NT2/D1 (cell line): ENCODE measurements at regions not wholly inside any gene's neighbourhood (a gene's known extent, or its start where the extent isn't known, plus 50 kb on each side); places are given as distances from the start of the nearest gene placed in this dataset.

Experiments used
- DNase-seq: peaks from one replicate; pipeline ENCODE4 v3.0.0-alpha.2; 2011; ENCODE audit warnings: low read depth, low spot score
- H3K27me3 ChIP-seq: 2 replicates; pipeline ENCODE4 v1.6.0; 2011; ENCODE audit warnings: mild to moderate bottlenecking; ENCODE audit not compliant: insufficient read length, insufficient read depth
- H3K36me3 ChIP-seq: 2 replicates; pipeline ENCODE4 v1.6.1; 2011; ENCODE audit warnings: mild to moderate bottlenecking, low read length, mixed read lengths; ENCODE audit not compliant: insufficient read depth, insufficient read length
- H3K4me1 ChIP-seq: 2 replicates; pipeline ENCODE4 v1.5.1; 2011; ENCODE audit not compliant: insufficient read depth, insufficient read length
- H3K4me3 ChIP-seq: 2 replicates; pipeline ENCODE4 v1.5.1; 2011; ENCODE audit warnings: low read depth; ENCODE audit not compliant: insufficient read length
- H3K9ac ChIP-seq: 2 replicates; pipeline ENCODE4 v1.6.0; 2011; ENCODE audit warnings: low read depth; ENCODE audit not compliant: insufficient read length
- H3K9me3 ChIP-seq: 2 replicates; pipeline ENCODE4 v1.5.1; 2011; ENCODE audit warnings: mild to moderate bottlenecking, low read length; ENCODE audit not compliant: insufficient read depth
- SUZ12 ChIP-seq: IDR thresholded peaks from 2 replicates; pipeline ENCODE4 v1.6.1; 2011; ENCODE audit not compliant: insufficient read length, insufficient read depth; ENCODE audit errors: extremely low read depth
- YY1 ChIP-seq: IDR thresholded peaks from 2 replicates; pipeline ENCODE4 v1.6.1; 2011; ENCODE audit not compliant: insufficient read length, insufficient read depth
- ZNF274 ChIP-seq: IDR thresholded peaks from 2 replicates; pipeline ENCODE4 v1.6.1; 2011; ENCODE audit warnings: mild to moderate bottlenecking, low read depth, low read length

DNA sequence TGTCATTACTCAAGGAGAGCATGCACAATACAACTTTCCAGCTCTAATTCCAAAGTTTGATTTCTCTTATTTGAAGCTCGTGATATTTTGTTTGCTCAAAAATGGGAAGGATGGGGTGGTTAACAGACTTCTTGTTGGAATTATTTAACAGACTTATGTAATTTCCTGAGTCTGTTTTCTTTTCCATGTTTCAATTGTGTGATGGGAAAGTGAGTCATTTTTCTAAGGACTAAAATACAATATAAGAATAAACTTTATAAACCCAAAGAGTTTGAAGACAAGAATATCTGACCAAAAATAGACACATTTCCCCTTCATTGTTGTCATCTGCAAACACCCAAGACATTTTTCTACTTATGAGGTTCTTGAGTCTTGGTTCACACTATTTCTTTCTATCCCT lies 211.8 kb upstream of the SLITRK5 start:
- DNase-seq: no peak
- TF ChIP-seq SUZ12 (no peak), ZNF274 (no peak), YY1 (no peak)
- Histone ChIP-seq H3K4me3 (no peak overlapping the region), H3K4me1 (no peaks in the 10 kb centered on the region), H3K9me3 (no peaks in the 10 kb centered on the region), H3K36me3 (no peaks in the 10 kb centered on the region), H3K27me3 (no peaks in the 10 kb centered on the region), H3K9ac (no peak overlapping the region)

GRCh38 chr13:87497426-87497825 lies 173.7 kb upstream of the SLITRK5 start:
- Histone ChIP-seq H3K36me3 (no peaks in the 10 kb centered on the region), H3K4me1 (no peaks in the 10 kb centered on the region), H3K9ac (no peak overlapping the region), H3K9me3 (no peaks in the 10 kb centered on the region), H3K27me3 (no peaks in the 10 kb centered on the region), H3K4me3 (no peak overlapping the region)
- TF ChIP-seq ZNF274: no peak
- TF ChIP-seq SUZ12: no peak
- TF ChIP-seq YY1: no peak
- DNase-seq: no peak

- DNase-seq: no peak
- H3K4me3 ChIP-seq: no peak overlapping the region
- TF ChIP-seq SUZ12 (no peak), ZNF274 (no peak), YY1 (no peak)
- H3K36me3 ChIP-seq: no peaks in the 10 kb centered on the region
- no peaks in the 10 kb centered on the region for H3K27me3 ChIP-seq
- H3K9me3 ChIP-seq: no peaks in the 10 kb centered on the region
- H3K4me1 ChIP-seq: no peaks in the 10 kb centered on the region
- H3K9ac ChIP-seq: no peak overlapping the region
Measured at GRCh38 chr13:87498681-87499080, 172.5 kb upstream of the SLITRK5 start.

DNA sequence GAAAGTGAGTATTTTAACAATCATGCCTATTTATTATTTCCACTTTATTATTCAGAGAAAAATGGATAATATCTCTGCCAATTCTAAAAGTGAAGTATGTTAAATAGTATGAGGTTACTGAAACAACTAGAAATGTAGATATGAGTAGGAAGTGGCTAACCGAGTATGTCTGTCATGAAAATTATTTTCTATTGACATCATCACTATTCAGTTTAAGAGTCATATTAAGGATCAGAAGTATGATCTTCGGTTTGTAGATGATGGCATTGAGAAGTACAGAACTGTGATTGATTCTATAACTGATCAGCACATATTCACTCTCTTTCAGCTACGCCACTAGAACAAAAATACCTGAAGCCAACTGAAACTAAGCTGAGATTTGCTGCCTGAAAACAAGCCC lies 146.4 kb upstream of the SLITRK5 start:
- no peak overlapping the region for H3K4me3 ChIP-seq
- H3K9ac ChIP-seq: no peak overlapping the region
- DNase-seq: no peak
- no peaks in the 10 kb centered on the region for H3K27me3 ChIP-seq
- H3K9me3 ChIP-seq: no peaks in the 10 kb centered on the region; the same call in 1 of the 2 replicates
- no peaks in the 10 kb centered on the region for H3K36me3 ChIP-seq
- H3K4me1 ChIP-seq: no peaks in the 10 kb centered on the region
- TF ChIP-seq ZNF274 (no peak), YY1 (no peak), SUZ12 (no peak)

- Histone ChIP-seq H3K9ac (no peak overlapping the region), H3K27me3 (no peaks in the 10 kb centered on the region), H3K36me3 (no peaks in the 10 kb centered on the region), H3K4me1 (no peaks in the 10 kb centered on the region), H3K9me3 (no peaks in the 10 kb centered on the region), H3K4me3 (no peak overlapping the region)
- no peak for DNase-seq
- TF ChIP-seq ZNF274 (no peak), YY1 (no peak), SUZ12 (no peak)
Measured at GRCh38 chr13:87533776-87534175, 137.4 kb upstream of the SLITRK5 start.

DNA sequence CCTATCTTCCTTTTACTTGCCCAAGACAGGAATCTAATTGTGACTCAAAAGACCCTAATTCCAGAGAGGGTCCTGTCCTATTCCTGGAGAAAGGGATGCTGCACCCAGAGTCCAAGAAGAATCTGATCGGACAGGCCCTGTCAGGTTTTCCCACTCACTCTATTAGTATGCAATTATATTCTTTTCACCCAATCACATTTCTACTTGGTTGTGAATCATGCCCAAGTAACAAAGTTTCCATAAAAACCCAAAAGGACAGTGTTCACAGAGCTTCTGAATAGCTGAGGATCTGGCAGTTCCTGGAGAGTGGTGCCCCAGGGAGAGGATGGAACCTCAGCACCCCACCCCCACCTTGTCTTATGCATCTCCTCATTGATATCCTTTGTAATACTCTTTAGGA lies 135.3 kb upstream of the SLITRK5 start:
- no peak for DNase-seq
- TF ChIP-seq SUZ12 (no peak), YY1 (no peak), ZNF274 (no peak)
- no peak overlapping the region for H3K9ac ChIP-seq
- no peaks in the 10 kb centered on the region for H3K4me1 ChIP-seq
- H3K4me3 ChIP-seq: no peak overlapping the region
- H3K9me3 ChIP-seq: no peaks in the 10 kb centered on the region
- no peaks in the 10 kb centered on the region for H3K27me3 ChIP-seq
- no peaks in the 10 kb centered on the region for H3K36me3 ChIP-seq

GRCh38 chr13:87536499-87536898 lies 134.7 kb upstream of the SLITRK5 start:
- no peak overlapping the region for H3K4me3 ChIP-seq
- DNase-seq: no peak
- H3K9ac ChIP-seq: no peak overlapping the region

GRCh38 chr13:87536899-87537298 lies 134.3 kb upstream of the SLITRK5 start:
- H3K36me3 ChIP-seq: no peaks in the 10 kb centered on the region
- no peaks in the 10 kb centered on the region for H3K9me3 ChIP-seq
- TF ChIP-seq ZNF274 (no peak), YY1 (no peak), SUZ12 (no peak)
- no peak overlapping the region for H3K4me3 ChIP-seq
- H3K27me3 ChIP-seq: no peaks in the 10 kb centered on the region
- no peak overlapping the region for H3K9ac ChIP-seq
- DNase-seq: no peak
- H3K4me1 ChIP-seq: no peaks in the 10 kb centered on the region

More at GRCh38 chr13:87536499-87536898, 134.7 kb upstream of the SLITRK5 start:
- H3K4me1 ChIP-seq: no peaks in the 10 kb centered on the region
- H3K9me3 ChIP-seq: no peaks in the 10 kb centered on the region
- no peaks in the 10 kb centered on the region for H3K27me3 ChIP-seq
- TF ChIP-seq YY1 (no peak), SUZ12 (no peak), ZNF274 (no peak)
- H3K36me3 ChIP-seq: no peaks in the 10 kb centered on the region
